ENCODE measurements at regions not wholly inside any gene's neighbourhood (a gene's known extent, or its start where the extent isn't known, plus 50 kb on each side); places are given as distances from the start of the nearest gene placed in this dataset.

GRCh38 chr5:133849116-133849515 lies 119.3 kb downstream of the C5orf15 start:
- ATAC-seq (ENCODE audit: poor library complexity) (no peak), DNase-seq (no peak)
- H3K36me3 Mint-ChIP-seq (ENCODE audit: low read depth), result no peaks in the 10 kb centered on the region
- TF ChIP-seq, protein P1, sequence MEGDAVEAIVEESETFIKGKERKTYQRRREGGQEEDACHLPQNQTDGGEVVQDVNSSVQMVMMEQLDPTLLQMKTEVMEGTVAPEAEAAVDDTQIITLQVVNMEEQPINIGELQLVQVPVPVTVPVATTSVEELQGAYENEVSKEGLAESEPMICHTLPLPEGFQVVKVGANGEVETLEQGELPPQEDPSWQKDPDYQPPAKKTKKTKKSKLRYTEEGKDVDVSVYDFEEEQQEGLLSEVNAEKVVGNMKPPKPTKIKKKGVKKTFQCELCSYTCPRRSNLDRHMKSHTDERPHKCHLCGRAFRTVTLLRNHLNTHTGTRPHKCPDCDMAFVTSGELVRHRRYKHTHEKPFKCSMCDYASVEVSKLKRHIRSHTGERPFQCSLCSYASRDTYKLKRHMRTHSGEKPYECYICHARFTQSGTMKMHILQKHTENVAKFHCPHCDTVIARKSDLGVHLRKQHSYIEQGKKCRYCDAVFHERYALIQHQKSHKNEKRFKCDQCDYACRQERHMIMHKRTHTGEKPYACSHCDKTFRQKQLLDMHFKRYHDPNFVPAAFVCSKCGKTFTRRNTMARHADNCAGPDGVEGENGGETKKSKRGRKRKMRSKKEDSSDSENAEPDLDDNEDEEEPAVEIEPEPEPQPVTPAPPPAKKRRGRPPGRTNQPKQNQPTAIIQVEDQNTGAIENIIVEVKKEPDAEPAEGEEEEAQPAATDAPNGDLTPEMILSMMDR (IDR thresholded peaks at IDR 0.05), result no peak
- no peak overlapping the region for H3K4me3 Mint-ChIP-seq
- H3K27me3 Mint-ChIP-seq, result peaks cover 39% of the 10 kb centered on the region
- no peaks in the 10 kb centered on the region for H3K36me3 ChIP-seq (ENCODE audit: insufficient read depth, low read length)
- ChIA-PET POLR2A (no interaction called here), CTCF (no interaction called here)
- H3K9me3 ChIP-seq (ENCODE audit: control insufficient read depth in 1 of 2, insufficient read depth in 1 of 2, low read length in 2 of 2), result no peaks in the 10 kb centered on the region
- no peaks in the 10 kb centered on the region for H3K9me3 Mint-ChIP-seq
- no peaks in the 10 kb centered on the region for H3K27me3 ChIP-seq (ENCODE audit: control insufficient read depth in 1 of 2, insufficient read depth in 2 of 2, low read length in 2 of 2)
- H3K4me1 ChIP-seq (ENCODE audit: insufficient read depth, low read length), result peaks cover 3% of the 10 kb centered on the region
- H3K27ac ChIP-seq (ENCODE audit: low read depth in 1 of 2, low read length in 2 of 2), result no peak overlapping the region
- no peak overlapping the region for H3K4me3 ChIP-seq (ENCODE audit: low read length)
- no peak overlapping the region for H3K27ac Mint-ChIP-seq
- intact Hi-C loops (cut with DNase I, micrococcal nuclease), result no loop called here
- H3K4me1 Mint-ChIP-seq (ENCODE audit: low read depth), result peaks cover 6% of the 10 kb centered on the region

DNA sequence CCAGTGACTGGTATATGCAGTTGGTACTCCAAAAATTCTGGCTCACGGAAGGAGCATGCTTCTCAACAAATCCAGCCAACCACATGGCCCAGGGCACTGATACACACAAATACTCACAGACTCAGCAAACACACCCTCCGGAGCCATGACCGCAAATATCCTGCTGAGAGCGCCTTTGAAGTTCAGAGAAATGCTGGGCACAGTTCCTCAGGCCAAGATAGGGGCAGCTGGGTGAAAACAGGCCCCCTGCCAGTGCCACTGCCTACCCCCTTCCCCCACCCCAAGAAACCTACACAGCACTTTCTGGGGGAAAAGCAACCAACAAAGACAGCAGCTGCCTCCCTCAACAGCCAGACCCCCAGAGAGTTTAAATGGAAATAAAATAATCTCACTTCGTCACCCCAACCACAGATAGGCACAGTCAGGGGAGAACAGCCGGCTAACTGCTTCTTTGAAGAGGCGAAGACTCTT lies 120.0 kb downstream of the C5orf15 start:
- no peaks in the 10 kb centered on the region for H3K36me3 ChIP-seq (ENCODE audit: insufficient read depth, low read length)
- ChIA-PET CTCF (no interaction called here), POLR2A (no interaction called here)
- H3K4me3 ChIP-seq (ENCODE audit: low read length), result no peak overlapping the region
- no peaks in the 10 kb centered on the region for H3K27me3 ChIP-seq (ENCODE audit: control insufficient read depth in 1 of 2, insufficient read depth in 2 of 2, low read length in 2 of 2)
- H3K27me3 Mint-ChIP-seq, result peaks cover 39% of the 10 kb centered on the region
- peaks cover 3% of the 10 kb centered on the region for H3K4me1 ChIP-seq (ENCODE audit: insufficient read depth, low read length)
- H3K36me3 Mint-ChIP-seq (ENCODE audit: low read depth), result no peaks in the 10 kb centered on the region
- no peak for ATAC-seq (ENCODE audit: poor library complexity)
- TF ChIP-seq, protein P1 (IDR thresholded peaks at IDR 0.05), result no peak
- no peaks in the 10 kb centered on the region for H3K9me3 ChIP-seq (ENCODE audit: control insufficient read depth in 1 of 2, insufficient read depth in 1 of 2, low read length in 2 of 2)
- intact Hi-C loops (cut with DNase I, micrococcal nuclease), result no loop called here
- no peak overlapping the region for H3K27ac ChIP-seq (ENCODE audit: low read depth in 1 of 2, low read length in 2 of 2)
- peaks cover 6% of the 10 kb centered on the region for H3K4me1 Mint-ChIP-seq (ENCODE audit: low read depth)
- H3K9me3 Mint-ChIP-seq, result no peaks in the 10 kb centered on the region
- H3K4me3 Mint-ChIP-seq, result no peak overlapping the region
- H3K27ac Mint-ChIP-seq, result no peak overlapping the region
- DNase-seq, result peak in 2 of 14 experiments; percentile 6 to 26

GRCh38 chr5:133847886-133848285 lies 120.5 kb downstream of the C5orf15 start:
- H3K9me3 ChIP-seq (ENCODE audit: control insufficient read depth in 1 of 2, insufficient read depth in 1 of 2, low read length in 2 of 2), result no peaks in the 10 kb centered on the region
- ATAC-seq (ENCODE audit: poor library complexity), result no peak
- Mint-ChIP-seq H3K27me3 (peaks cover 39% of the 10 kb centered on the region), H3K36me3 (ENCODE audit: low read depth) (no peaks in the 10 kb centered on the region), H3K27ac (no peak overlapping the region), H3K9me3 (no peaks in the 10 kb centered on the region), H3K4me1 (ENCODE audit: low read depth) (peaks cover 6% of the 10 kb centered on the region), H3K4me3 (no peak overlapping the region)
- TF ChIP-seq, protein P1 (IDR thresholded peaks at IDR 0.05), result no peak
- DNase-seq, result peak in 1 of 14 experiments; percentile 17
- no peak overlapping the region for H3K27ac ChIP-seq (ENCODE audit: low read depth in 1 of 2, low read length in 2 of 2)
- H3K36me3 ChIP-seq (ENCODE audit: insufficient read depth, low read length), result no peaks in the 10 kb centered on the region
- no peak overlapping the region for H3K4me3 ChIP-seq (ENCODE audit: low read length)
- ChIA-PET POLR2A (no interaction called here), CTCF (no interaction called here)
- H3K4me1 ChIP-seq (ENCODE audit: insufficient read depth, low read length), result peaks cover 3% of the 10 kb centered on the region
- intact Hi-C loops (cut with DNase I, micrococcal nuclease), result no loop called here
- H3K27me3 ChIP-seq (ENCODE audit: control insufficient read depth in 1 of 2, insufficient read depth in 2 of 2, low read length in 2 of 2), result no peaks in the 10 kb centered on the region
